Nephron (organoid): ENCODE measurements at regions not wholly inside any gene's neighbourhood (a gene's known extent, or its start where the extent isn't known, plus 50 kb on each side); places are given as distances from the start of the nearest gene placed in this dataset.

Experiments
- H3K27ac Mint-ChIP-seq, 3 experiments: 2 replicates each; pipeline ENCODE4 v1.8.0; 2020; ENCODE audit warnings: mixed read lengths in 3 of 3, mild to moderate bottlenecking in 2 of 3, moderate library complexity in 1 of 3
- H3K27me3 Mint-ChIP-seq: 2 replicates; pipeline ENCODE4 v1.8.0; 2021; ENCODE audit warnings: low read depth, mild to moderate bottlenecking, moderate library complexity, mixed read lengths
- H3K36me3 Mint-ChIP-seq: 2 replicates; pipeline ENCODE4 v1.8.0; 2020; ENCODE audit warnings: low read depth, mixed read lengths
- H3K4me1 Mint-ChIP-seq: 2 replicates; pipeline ENCODE4 v1.8.0; 2020; ENCODE audit warnings: mixed read lengths
- H3K4me3 Mint-ChIP-seq, 3 experiments: 2 replicates each; pipeline ENCODE4 v1.8.0; 2020; ENCODE audit warnings: mild to moderate bottlenecking in 3 of 3, mixed read lengths in 3 of 3, moderate library complexity in 2 of 3
- H3K9me3 Mint-ChIP-seq: 2 replicates; pipeline ENCODE4 v1.8.0; 2020; ENCODE audit warnings: mixed read lengths
- TF ChIP-seq, protein P1 (sequence below), 3 experiments: fragments of 200-600 bp; sonication (generic); IDR thresholded peaks; one replicate each; pipeline ENCODE4 v1.5.0; 2021; ENCODE audit warnings: antibody characterized with exemption in 3 of 3; ENCODE audit not compliant: unreplicated experiment in 3 of 3

GRCh38 chr3:117958027-117958426, 1076.6 kb downstream of the IGSF11 start:
- H3K4me1 Mint-ChIP-seq, result no peaks in the 10 kb centered on the region
- no peaks in the 10 kb centered on the region for H3K27me3 Mint-ChIP-seq
- TF ChIP-seq, protein P1, sequence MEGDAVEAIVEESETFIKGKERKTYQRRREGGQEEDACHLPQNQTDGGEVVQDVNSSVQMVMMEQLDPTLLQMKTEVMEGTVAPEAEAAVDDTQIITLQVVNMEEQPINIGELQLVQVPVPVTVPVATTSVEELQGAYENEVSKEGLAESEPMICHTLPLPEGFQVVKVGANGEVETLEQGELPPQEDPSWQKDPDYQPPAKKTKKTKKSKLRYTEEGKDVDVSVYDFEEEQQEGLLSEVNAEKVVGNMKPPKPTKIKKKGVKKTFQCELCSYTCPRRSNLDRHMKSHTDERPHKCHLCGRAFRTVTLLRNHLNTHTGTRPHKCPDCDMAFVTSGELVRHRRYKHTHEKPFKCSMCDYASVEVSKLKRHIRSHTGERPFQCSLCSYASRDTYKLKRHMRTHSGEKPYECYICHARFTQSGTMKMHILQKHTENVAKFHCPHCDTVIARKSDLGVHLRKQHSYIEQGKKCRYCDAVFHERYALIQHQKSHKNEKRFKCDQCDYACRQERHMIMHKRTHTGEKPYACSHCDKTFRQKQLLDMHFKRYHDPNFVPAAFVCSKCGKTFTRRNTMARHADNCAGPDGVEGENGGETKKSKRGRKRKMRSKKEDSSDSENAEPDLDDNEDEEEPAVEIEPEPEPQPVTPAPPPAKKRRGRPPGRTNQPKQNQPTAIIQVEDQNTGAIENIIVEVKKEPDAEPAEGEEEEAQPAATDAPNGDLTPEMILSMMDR (IDR thresholded peaks at IDR 0.05; ENCODE audit: unreplicated experiment in 3 of 3), result no peak
- H3K36me3 Mint-ChIP-seq, result no peaks in the 10 kb centered on the region
- no peaks in the 10 kb centered on the region for H3K9me3 Mint-ChIP-seq
- no peak overlapping the region for H3K4me3 Mint-ChIP-seq
- H3K27ac Mint-ChIP-seq, result no peak overlapping the region

DNA sequence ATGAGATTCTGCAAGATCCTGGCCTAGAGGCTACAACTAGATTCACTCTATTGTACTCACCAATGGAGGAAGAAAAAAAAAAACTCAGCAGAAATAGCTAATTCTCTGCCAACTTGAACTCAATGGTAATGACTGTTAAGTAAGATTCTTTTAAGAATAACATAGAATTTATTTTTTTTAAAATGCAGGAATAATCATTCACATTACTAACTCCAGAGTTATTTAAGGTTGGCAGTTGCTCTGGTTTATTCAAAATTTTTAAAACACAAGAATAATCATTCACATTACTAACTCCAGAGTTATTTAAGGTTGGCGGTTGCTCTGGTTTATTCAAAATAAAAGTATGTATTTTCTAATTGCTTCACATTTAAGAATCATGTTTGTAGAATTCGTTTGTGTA, 1071.9 kb downstream of the IGSF11 start:
- no peak overlapping the region for H3K27ac Mint-ChIP-seq
- H3K4me3 Mint-ChIP-seq, result no peak overlapping the region
- no peaks in the 10 kb centered on the region for H3K36me3 Mint-ChIP-seq
- H3K4me1 Mint-ChIP-seq, result no peaks in the 10 kb centered on the region
- no peaks in the 10 kb centered on the region for H3K27me3 Mint-ChIP-seq
- no peaks in the 10 kb centered on the region for H3K9me3 Mint-ChIP-seq
- TF ChIP-seq, protein P1 (IDR thresholded peaks at IDR 0.05; ENCODE audit: unreplicated experiment in 3 of 3), result no peak

DNA sequence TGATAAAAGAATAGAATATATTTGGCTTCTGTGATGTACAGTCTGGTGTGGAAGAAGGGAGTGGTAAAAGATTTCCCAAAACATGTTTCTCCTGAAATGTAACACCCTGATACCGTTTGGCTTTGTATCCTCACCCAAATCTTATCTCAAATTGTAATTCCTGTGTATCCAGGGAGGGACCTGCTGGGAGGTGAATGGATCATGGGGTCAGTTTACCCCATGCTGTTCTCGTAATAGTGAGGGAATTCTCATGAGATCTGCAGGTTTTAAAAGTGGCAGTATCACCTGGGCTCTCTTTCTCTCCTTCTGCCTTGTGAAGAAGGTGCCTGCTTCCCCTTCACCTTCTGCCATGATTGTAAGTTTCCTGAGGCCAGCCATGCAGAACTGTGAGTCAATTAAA, 1070.8 kb downstream of the IGSF11 start:
- no peaks in the 10 kb centered on the region for H3K9me3 Mint-ChIP-seq
- no peaks in the 10 kb centered on the region for H3K27me3 Mint-ChIP-seq
- TF ChIP-seq, protein P1 (IDR thresholded peaks at IDR 0.05; ENCODE audit: unreplicated experiment in 3 of 3), result no peak
- no peaks in the 10 kb centered on the region for H3K4me1 Mint-ChIP-seq
- no peaks in the 10 kb centered on the region for H3K36me3 Mint-ChIP-seq
- no peak overlapping the region for H3K4me3 Mint-ChIP-seq
- H3K27ac Mint-ChIP-seq, result no peak overlapping the region

DNA sequence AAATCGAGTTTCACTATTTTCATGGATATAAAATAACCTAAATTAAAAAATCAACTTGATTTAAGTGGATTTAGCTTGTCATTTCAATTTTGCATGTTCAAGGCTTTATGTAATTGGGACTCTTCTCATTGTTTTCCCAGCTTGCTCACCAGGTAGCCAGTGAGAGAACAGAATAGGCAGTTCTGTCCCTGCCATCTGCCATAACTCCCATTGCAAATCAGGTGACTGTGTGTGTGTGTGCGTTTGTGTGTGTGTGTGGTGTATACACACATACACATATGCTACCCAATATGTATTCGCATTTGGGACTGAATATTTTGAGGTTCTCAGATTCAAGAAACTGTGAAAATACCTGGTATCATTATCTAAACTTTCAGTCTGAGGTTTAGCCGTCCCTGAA, 1069.8 kb downstream of the IGSF11 start:
- Mint-ChIP-seq H3K9me3 (no peaks in the 10 kb centered on the region), H3K4me3 (no peak overlapping the region), H3K36me3 (no peaks in the 10 kb centered on the region), H3K27me3 (no peaks in the 10 kb centered on the region), H3K4me1 (no peaks in the 10 kb centered on the region), H3K27ac (no peak overlapping the region)
- TF ChIP-seq, protein P1 (IDR thresholded peaks at IDR 0.05; ENCODE audit: unreplicated experiment in 3 of 3), result no peak

DNA sequence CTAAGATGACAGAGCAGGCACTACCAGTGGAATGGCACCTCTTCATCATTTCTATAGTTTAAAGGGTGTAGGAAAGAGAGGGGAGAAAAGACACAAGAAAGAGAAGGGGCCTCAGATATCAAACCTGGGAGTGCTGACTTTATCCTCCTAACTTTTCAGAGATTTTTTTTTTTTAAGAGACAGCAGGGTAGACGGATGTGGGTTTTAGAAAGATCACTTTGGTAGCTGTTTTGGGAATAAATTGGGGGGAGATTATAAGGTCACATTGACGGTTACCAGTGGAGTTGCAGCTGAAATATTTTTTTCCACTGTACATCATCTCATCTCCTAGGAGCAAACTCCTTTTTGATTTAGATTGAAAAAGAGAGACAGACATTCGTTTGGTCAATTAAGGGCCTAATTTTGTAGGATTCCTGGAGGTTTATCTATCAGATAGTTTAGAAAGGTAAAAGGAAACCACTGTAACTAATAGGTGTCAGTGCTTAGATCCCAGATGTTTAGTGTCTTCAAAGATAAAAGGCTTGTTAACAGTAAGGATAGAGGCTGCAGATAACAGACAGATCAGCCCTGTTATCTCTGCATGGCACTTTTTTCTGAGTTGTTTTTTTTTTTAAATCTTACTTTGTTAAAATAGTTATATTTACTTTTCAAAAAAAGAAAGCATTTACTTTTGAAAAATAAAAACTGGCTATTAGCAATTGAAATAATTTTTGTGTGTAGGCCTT, 1057.0 kb downstream of the IGSF11 start:
- Mint-ChIP-seq H3K36me3 (no peaks in the 10 kb centered on the region), H3K27ac (no peak overlapping the region), H3K4me3 (no peak overlapping the region), H3K4me1 (no peaks in the 10 kb centered on the region), H3K9me3 (no peaks in the 10 kb centered on the region), H3K27me3 (peaks cover 4% of the 10 kb centered on the region)
- TF ChIP-seq, protein P1 (IDR thresholded peaks at IDR 0.05; ENCODE audit: unreplicated experiment in 3 of 3), result no peak

DNA sequence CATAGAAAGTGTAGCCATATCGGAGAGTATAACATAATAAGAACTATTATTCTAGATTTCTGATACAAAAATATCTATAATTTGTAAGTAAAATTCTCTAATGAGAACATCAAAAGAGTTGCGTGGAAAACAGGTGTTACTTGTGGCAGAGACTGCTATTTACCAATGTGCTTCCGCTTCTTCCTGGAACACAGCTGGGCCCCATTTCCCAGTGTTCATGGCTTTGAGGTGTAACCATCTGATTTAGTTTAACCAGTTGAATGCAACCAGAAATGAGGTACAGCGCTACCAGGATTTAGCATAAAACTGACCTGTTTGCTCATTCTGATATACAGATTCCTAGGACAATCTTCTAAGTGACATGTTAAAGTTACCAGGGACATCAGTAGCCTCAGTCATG, 1055.2 kb downstream of the IGSF11 start:
- Mint-ChIP-seq H3K36me3 (no peaks in the 10 kb centered on the region), H3K27ac (no peak overlapping the region), H3K4me3 (no peak overlapping the region), H3K27me3 (peaks cover 4% of the 10 kb centered on the region), H3K4me1 (no peaks in the 10 kb centered on the region), H3K9me3 (no peaks in the 10 kb centered on the region)
- TF ChIP-seq, protein P1 (IDR thresholded peaks at IDR 0.05; ENCODE audit: unreplicated experiment in 3 of 3), result no peak
